Fibroblast of mammary gland (primary cell): ENCODE measurements at regions not wholly inside any gene's neighbourhood (a gene's known extent, or its start where the extent isn't known, plus 50 kb on each side); places are given as distances from the start of the nearest gene placed in this dataset.

ENCODE experiments used
- DNase-seq: peaks from one replicate; pipeline ENCODE4 v3.0.0-alpha.2; 2010; ENCODE audit warnings: low read depth
- H3K4me3 ChIP-seq: 2 replicates; pipeline ENCODE4 v1.5.1; 2011; ENCODE audit warnings: low read depth, mild to moderate bottlenecking, low read length, moderate library complexity; ENCODE audit not compliant: control insufficient read depth
- TF ChIP-seq, protein P1 (sequence below): conservative IDR thresholded peaks from 2 replicates; pipeline ENCODE4 v1.5.1; 2011; ENCODE audit warnings: low read depth, low read length, inconsistent platforms; ENCODE audit not compliant: control insufficient read depth, insufficient read depth

GRCh38 chr4:85067342-85067741 lies 100.9 kb upstream of the WDFY3 start:
- peak; percentile 12 for DNase-seq
- TF ChIP-seq, protein P1, sequence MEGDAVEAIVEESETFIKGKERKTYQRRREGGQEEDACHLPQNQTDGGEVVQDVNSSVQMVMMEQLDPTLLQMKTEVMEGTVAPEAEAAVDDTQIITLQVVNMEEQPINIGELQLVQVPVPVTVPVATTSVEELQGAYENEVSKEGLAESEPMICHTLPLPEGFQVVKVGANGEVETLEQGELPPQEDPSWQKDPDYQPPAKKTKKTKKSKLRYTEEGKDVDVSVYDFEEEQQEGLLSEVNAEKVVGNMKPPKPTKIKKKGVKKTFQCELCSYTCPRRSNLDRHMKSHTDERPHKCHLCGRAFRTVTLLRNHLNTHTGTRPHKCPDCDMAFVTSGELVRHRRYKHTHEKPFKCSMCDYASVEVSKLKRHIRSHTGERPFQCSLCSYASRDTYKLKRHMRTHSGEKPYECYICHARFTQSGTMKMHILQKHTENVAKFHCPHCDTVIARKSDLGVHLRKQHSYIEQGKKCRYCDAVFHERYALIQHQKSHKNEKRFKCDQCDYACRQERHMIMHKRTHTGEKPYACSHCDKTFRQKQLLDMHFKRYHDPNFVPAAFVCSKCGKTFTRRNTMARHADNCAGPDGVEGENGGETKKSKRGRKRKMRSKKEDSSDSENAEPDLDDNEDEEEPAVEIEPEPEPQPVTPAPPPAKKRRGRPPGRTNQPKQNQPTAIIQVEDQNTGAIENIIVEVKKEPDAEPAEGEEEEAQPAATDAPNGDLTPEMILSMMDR: no peak
- H3K4me3 ChIP-seq: no peak overlapping the region

- no peak for DNase-seq
- TF ChIP-seq, protein P1: no peak
- no peak overlapping the region for H3K4me3 ChIP-seq
These were observed 111.5 kb upstream of the WDFY3 start for GRCh38 chr4:85078016-85078415.

DNA sequence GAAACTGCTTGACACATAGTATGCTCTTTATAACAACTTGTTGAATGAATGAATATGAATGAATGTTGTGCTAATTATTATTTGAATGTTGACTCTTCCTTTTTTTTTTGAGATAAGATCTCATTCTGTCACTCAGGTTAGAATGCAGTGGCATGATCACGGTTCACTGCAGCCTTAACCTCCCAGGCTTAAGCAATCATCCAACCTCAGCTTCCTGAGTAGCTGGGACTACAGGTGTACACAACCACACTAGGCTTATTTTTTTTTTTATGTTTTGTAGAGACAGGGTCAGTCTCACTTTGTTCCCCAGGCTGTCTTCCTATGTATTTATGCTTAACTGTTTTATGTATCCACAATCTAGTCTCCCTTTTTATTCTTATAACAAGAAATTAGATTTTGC lies 114.7 kb upstream of the WDFY3 start:
- DNase-seq: no peak
- no peak overlapping the region for H3K4me3 ChIP-seq
- TF ChIP-seq, protein P1: no peak

GRCh38 chr4:85084371-85085094 lies 118.0 kb upstream of the WDFY3 start:
- TF ChIP-seq, protein P1: peak; percentile 76
- DNase-seq: peak; percentile 84
- no peak overlapping the region for H3K4me3 ChIP-seq

- no peak overlapping the region for H3K4me3 ChIP-seq
- TF ChIP-seq, protein P1: no peak
- no peak for DNase-seq
These were observed 120.2 kb upstream of the WDFY3 start for GRCh38 chr4:85086721-85087120.

DNA sequence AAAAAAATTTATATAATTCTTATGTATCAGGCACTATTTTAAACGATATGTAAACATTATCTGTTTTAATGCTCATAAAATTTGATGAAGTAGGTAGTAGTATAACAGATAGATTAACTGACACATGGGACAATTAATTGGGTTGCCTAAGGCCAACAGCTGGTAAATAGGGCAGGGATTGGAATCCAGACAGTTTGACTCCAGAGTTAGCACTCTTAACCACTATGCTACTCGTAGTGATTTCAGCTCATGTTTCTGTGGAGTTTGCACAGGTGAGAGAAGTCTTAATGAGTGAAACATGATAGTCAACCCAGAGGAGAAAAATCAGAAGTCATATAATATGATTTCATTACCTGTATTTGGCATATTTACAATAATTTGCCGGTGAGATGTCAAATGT lies 126.0 kb upstream of the WDFY3 start:
- no peak overlapping the region for H3K4me3 ChIP-seq
- TF ChIP-seq, protein P1: no peak

More for the DNA sequence above, 126.0 kb upstream of the WDFY3 start:
- no peak for DNase-seq
